ENCODE measurements at regions not wholly inside any gene's neighbourhood (a gene's known extent, or its start where the extent isn't known, plus 50 kb on each side); places are given as distances from the start of the nearest gene placed in this dataset.

DNA sequence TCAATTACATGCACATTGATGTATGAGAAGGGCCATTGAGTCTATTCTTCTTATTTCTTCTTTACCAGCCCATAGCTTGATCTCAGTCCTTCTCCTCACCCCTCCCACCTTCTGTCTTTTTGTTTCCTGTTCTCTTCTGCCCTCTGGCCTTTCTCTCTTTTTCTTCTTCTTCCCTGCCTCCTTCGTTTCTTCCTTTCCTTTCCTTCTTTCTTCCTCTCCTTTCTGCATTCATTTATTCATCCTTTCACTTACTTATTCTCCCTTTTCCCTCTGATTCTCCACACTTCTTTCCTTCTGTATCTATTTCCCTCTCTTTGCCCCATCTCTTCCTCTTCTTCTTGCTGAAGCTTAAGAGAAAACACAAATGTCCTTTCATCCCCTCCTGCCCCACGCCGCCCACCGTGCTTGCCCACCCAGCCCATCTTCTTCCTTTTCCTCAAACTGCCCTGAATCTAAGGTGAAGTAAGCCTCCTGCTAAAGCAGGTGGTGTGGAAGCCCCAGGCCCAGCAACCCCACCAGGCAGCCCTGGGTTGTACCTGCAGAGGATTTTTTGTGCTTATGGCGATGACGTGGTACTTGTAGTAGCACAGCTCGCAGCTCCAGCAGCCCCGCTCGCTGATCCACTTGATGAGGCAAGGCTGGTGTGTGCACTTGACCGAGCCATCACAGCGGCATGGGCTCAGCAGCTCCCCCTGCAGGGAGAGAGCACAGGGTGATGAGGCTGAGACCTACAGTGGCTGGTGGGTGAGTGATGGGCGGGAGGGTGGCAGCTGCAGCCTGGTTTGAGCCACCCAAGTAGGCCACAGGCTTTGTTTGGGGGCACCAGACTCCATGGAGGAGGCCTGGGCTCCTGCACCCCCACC lies 89.0 kb downstream of the MARCHF4 start:
- TF ChIP-seq CTCF (IDR thresholded peaks at IDR 0.05): no peak
- no peak for TF ChIP-seq POLR2A (IDR thresholded peaks at IDR 0.05; ENCODE audit: low read depth)
